ENCODE measurements at regions not wholly inside any gene's neighbourhood (a gene's known extent, or its start where the extent isn't known, plus 50 kb on each side); places are given as distances from the start of the nearest gene placed in this dataset.

DNA sequence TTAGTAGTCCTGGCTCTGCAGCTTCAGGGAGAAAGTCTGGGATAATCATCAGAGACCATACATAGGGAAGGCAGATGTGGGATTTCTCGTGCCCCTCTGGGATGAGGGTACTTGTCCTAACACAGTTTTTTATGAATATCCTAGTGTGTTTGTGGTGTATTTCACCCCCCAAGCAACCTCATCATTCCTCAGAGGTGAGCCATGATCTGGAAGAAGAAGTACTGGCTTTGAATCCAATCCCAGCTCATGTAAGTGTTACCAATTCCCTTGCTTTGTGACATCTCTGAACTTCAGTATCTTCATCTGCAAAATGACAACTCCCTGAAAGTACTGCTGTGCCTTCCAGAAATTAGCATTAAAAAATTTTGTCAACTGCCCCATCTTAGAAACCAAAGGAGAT lies 347.5 kb upstream of the ZMIZ1 start:
- 81 to 100% (median 86%) methylated on average over 1 of the region's 1 CpG for WGBS, 4 donors
- Histone ChIP-seq H3K4me3 (no peak overlapping the region), H3K27me3 (no peaks in the 10 kb centered on the region), H3K9me3 (replicated peaks in 1 of 3) (no peaks in the 10 kb centered on the region), H3K27ac (no peak overlapping the region), H3K4me1 (replicated peaks in 1 of 2) (no peaks in the 10 kb centered on the region), H3K36me3 (replicated peaks in 1 of 2) (no peaks in the 10 kb centered on the region)
- no peak for DNase-seq
- TF ChIP-seq, protein P1, sequence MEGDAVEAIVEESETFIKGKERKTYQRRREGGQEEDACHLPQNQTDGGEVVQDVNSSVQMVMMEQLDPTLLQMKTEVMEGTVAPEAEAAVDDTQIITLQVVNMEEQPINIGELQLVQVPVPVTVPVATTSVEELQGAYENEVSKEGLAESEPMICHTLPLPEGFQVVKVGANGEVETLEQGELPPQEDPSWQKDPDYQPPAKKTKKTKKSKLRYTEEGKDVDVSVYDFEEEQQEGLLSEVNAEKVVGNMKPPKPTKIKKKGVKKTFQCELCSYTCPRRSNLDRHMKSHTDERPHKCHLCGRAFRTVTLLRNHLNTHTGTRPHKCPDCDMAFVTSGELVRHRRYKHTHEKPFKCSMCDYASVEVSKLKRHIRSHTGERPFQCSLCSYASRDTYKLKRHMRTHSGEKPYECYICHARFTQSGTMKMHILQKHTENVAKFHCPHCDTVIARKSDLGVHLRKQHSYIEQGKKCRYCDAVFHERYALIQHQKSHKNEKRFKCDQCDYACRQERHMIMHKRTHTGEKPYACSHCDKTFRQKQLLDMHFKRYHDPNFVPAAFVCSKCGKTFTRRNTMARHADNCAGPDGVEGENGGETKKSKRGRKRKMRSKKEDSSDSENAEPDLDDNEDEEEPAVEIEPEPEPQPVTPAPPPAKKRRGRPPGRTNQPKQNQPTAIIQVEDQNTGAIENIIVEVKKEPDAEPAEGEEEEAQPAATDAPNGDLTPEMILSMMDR (IDR thresholded peaks at IDR 0.05), result no peak
- no peak for TF ChIP-seq POLR2A (IDR thresholded peaks at IDR 0.05)
- intact Hi-C loops (cut with DNase I), result no loop called here

DNA sequence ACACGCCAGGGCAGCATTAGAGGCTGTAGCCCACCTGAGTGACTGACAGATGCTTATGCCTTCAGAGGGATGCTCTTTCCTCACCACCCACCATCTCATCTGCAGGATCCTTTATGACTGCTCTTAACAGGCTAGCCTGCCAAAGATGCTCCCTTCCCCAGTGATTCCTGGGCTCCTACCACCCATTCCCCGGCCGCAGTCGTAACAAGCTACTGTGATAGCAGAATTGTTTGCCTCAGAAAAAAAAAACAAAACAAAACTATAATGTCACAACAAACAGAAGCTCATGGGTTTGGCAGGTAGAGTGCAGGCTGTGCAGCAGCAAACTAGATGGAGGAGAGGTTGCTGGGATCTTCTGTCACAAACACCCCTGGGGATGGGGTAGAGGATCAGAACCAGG lies 343.9 kb upstream of the ZMIZ1 start:
- WGBS, 4 donors, result 94 to 98% (median 97%) methylated on average over 4 of the region's 4 CpGs
- H3K27me3 ChIP-seq, result no peaks in the 10 kb centered on the region
- peaks cover 0 to 11% of the 10 kb centered on the region in 2 donors for H3K4me1 ChIP-seq (replicated peaks in 1 of 2)
- H3K9me3 ChIP-seq (replicated peaks in 1 of 3), result no peaks in the 10 kb centered on the region
- intact Hi-C loops (cut with DNase I), result no loop called here
- H3K27ac ChIP-seq, result no peak overlapping the region
- TF ChIP-seq, protein P1 (IDR thresholded peaks at IDR 0.05), result no peak
- TF ChIP-seq POLR2A (IDR thresholded peaks at IDR 0.05), result no peak
- peak in 1 of 7 donors; percentile 20 for DNase-seq
- H3K36me3 ChIP-seq (replicated peaks in 1 of 2), result no peaks in the 10 kb centered on the region
- H3K4me3 ChIP-seq, result no peak overlapping the region

DNA sequence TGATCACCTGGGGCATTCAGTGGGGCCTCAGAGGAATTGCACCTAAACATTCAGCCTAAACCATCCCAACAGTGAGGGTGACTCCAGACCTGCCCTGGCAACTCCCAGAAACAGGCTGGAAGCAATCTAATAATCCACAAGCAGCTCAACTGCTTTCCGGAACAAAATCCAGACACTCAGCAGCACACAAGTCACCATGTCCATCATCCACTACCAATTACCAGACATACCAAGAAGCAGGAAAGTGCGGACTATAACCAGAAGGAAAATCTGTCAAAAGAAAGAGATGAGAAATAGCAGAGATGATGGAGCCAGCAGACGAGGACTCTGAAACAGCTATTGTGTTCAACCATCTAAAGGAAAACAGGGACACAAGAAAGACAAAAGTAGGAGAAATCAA lies 342.6 kb upstream of the ZMIZ1 start:
- no peaks in the 10 kb centered on the region for H3K27me3 ChIP-seq
- H3K4me3 ChIP-seq, result no peak overlapping the region
- no peaks in the 10 kb centered on the region for H3K9me3 ChIP-seq (replicated peaks in 1 of 3)
- no peak for TF ChIP-seq POLR2A (IDR thresholded peaks at IDR 0.05)
- TF ChIP-seq, protein P1 (IDR thresholded peaks at IDR 0.05), result no peak
- WGBS, 4 donors, result 87 to 99% (median 92%) methylated on average over 3 of the region's 3 CpGs
- no peak overlapping the region for H3K27ac ChIP-seq
- intact Hi-C loops (cut with DNase I), result no loop called here
- H3K36me3 ChIP-seq (replicated peaks in 1 of 2), result no peaks in the 10 kb centered on the region
- peak in 1 of 7 donors; percentile 49 for DNase-seq
- H3K4me1 ChIP-seq (replicated peaks in 1 of 2), result peaks cover 0 to 11% of the 10 kb centered on the region in 2 donors

DNA sequence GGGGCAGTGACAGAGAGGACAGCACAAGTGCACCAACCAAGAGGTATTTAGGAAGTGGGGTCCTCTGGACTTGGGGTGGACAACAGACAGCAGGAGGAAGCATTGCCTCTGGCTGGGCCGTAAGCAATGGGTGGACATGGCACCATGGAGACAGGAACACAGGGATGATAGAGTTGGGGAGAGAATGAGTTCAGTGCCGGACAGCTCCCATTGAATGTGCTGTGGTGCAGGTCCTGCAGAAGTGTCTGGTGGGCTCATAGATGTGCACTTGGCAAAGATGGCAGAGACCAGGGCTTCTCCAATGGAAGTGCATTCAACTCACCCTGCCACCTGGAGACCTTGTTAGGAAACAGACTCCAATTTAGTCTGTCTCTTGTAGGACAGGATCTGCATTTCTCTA lies 341.5 kb upstream of the ZMIZ1 start:
- Histone ChIP-seq H3K9me3 (replicated peaks in 1 of 3) (no peaks in the 10 kb centered on the region), H3K27me3 (no peaks in the 10 kb centered on the region), H3K36me3 (replicated peaks in 1 of 2) (no peaks in the 10 kb centered on the region), H3K4me3 (no peak overlapping the region), H3K4me1 (replicated peaks in 1 of 2) (peaks cover 0 to 11% of the 10 kb centered on the region in 2 donors), H3K27ac (no peak overlapping the region)
- peak in 1 of 7 donors; percentile 41 for DNase-seq
- intact Hi-C loops (cut with DNase I), result no loop called here
- WGBS, 4 donors, result 90 to 97% (median 93%) methylated on average over 2 of the region's 2 CpGs
- TF ChIP-seq, protein P1 (IDR thresholded peaks at IDR 0.05), result no peak
- no peak for TF ChIP-seq POLR2A (IDR thresholded peaks at IDR 0.05)
